ENCODE measurements at regions not wholly inside any gene's neighbourhood (a gene's known extent, or its start where the extent isn't known, plus 50 kb on each side); places are given as distances from the start of the nearest gene placed in this dataset.
A peak's percentile ranks its signal among the peaks of the same experiment; 100 is the strongest.

GRCh38 chr13:68574053-68574452 is 1343.9 kb upstream of the PCDH9 start:
- no peak overlapping the region for H3K4me2 ChIP-seq (ENCODE audit: low read length)
- no peak for TF ChIP-seq CTCF (IDR thresholded peaks at IDR 0.05; ENCODE audit: insufficient read depth, low read depth, low read length)
- no peak for TF ChIP-seq EZH2 (IDR thresholded peaks at IDR 0.05; ENCODE audit: insufficient read depth, low read length)
- H3K4me3 Mint-ChIP-seq (ENCODE audit: unreplicated experiment): no peak overlapping the region
- H3K4me1 ChIP-seq (ENCODE audit: insufficient read depth, low read length): no peaks in the 10 kb centered on the region
- H3K27me3 Mint-ChIP-seq (ENCODE audit: low read depth, unreplicated experiment): no peaks in the 10 kb centered on the region
- H3K36me3 Mint-ChIP-seq (ENCODE audit: low read depth, unreplicated experiment): no peaks in the 10 kb centered on the region
- H3K4me3 ChIP-seq (ENCODE audit: insufficient read depth, low read depth, low read length): no peak overlapping the region
- no peak overlapping the region for H2AFZ ChIP-seq (ENCODE audit: low read depth, low read length)
- no peaks in the 10 kb centered on the region for H3K79me2 ChIP-seq (ENCODE audit: insufficient read depth, low read length)
- no peak overlapping the region for H3K27ac ChIP-seq (ENCODE audit: low read depth, low read length)
- H3K36me3 ChIP-seq (ENCODE audit: insufficient read depth, low read length): no peaks in the 10 kb centered on the region
- H3K9me3 ChIP-seq (ENCODE audit: insufficient read depth, low read depth, low read length): no peaks in the 10 kb centered on the region
- no peaks in the 10 kb centered on the region for H3K9me3 Mint-ChIP-seq (ENCODE audit: unreplicated experiment)
- H3K27ac Mint-ChIP-seq (ENCODE audit: unreplicated experiment): no peak overlapping the region
- no peak for FAIRE-seq
- no peak for DNase-seq (ENCODE audit: low read depth)
- H3K4me1 Mint-ChIP-seq (ENCODE audit: low read depth, unreplicated experiment): no peaks in the 10 kb centered on the region
- no peaks in the 10 kb centered on the region for H4K20me1 ChIP-seq (ENCODE audit: insufficient read depth, low read length)
- H3K9ac ChIP-seq (ENCODE audit: low read length): no peak overlapping the region
- H3K27me3 ChIP-seq (ENCODE audit: insufficient read depth, low read length): no peaks in the 10 kb centered on the region

- no peak overlapping the region for H3K27ac Mint-ChIP-seq (ENCODE audit: unreplicated experiment)
- DNase-seq (ENCODE audit: low read depth) (no peak), FAIRE-seq (no peak)
Measured at GRCh38 chr13:68551701-68552522, 1321.8 kb upstream of the PCDH9 start.

More at GRCh38 chr13:68551701-68552522, 1321.8 kb upstream of the PCDH9 start:
- no peaks in the 10 kb centered on the region for H3K36me3 Mint-ChIP-seq (ENCODE audit: low read depth, unreplicated experiment)
- Histone ChIP-seq H3K9ac (ENCODE audit: low read length) (no peak overlapping the region), H3K36me3 (ENCODE audit: insufficient read depth, low read length) (no peaks in the 10 kb centered on the region), H3K4me1 (ENCODE audit: insufficient read depth, low read length) (no peaks in the 10 kb centered on the region), H3K4me2 (ENCODE audit: low read length) (no peak overlapping the region), H3K79me2 (ENCODE audit: insufficient read depth, low read length) (no peaks in the 10 kb centered on the region), H3K4me3 (ENCODE audit: insufficient read depth, low read depth, low read length) (no peak overlapping the region), H2AFZ (ENCODE audit: low read depth, low read length) (peak overlapping the region; percentile 71), H3K27me3 (ENCODE audit: insufficient read depth, low read length) (no peaks in the 10 kb centered on the region), H4K20me1 (ENCODE audit: insufficient read depth, low read length) (no peaks in the 10 kb centered on the region), H3K9me3 (ENCODE audit: insufficient read depth, low read depth, low read length) (no peaks in the 10 kb centered on the region), H3K27ac (ENCODE audit: low read depth, low read length) (no peak overlapping the region)
- H3K27me3 Mint-ChIP-seq (ENCODE audit: low read depth, unreplicated experiment): no peaks in the 10 kb centered on the region
- no peaks in the 10 kb centered on the region for H3K9me3 Mint-ChIP-seq (ENCODE audit: unreplicated experiment)
- H3K4me1 Mint-ChIP-seq (ENCODE audit: low read depth, unreplicated experiment): no peaks in the 10 kb centered on the region
- no peak overlapping the region for H3K4me3 Mint-ChIP-seq (ENCODE audit: unreplicated experiment)
- TF ChIP-seq CTCF (IDR thresholded peaks at IDR 0.05; ENCODE audit: insufficient read depth, low read depth, low read length): no peak
- no peak for TF ChIP-seq EZH2 (IDR thresholded peaks at IDR 0.05; ENCODE audit: insufficient read depth, low read length)
